CD4-positive, alpha-beta T cell treated with Interleukin-12 subunit alpha and Interleukin-12 subunit beta, for 1 hour (primary cell): ENCODE measurements at regions not wholly inside any gene's neighbourhood (a gene's known extent, or its start where the extent isn't known, plus 50 kb on each side); places are given as distances from the start of the nearest gene placed in this dataset.
"Not testable (repeated sequence)": the region's sequence is repeated elsewhere in the genome, so short reads cannot be mapped to it uniquely, and the experiment has no call there.

ENCODE experiments used
- DNase-seq: peaks from one replicate; pipeline ENCODE4 v3.0.0-alpha.2; 2020

DNA sequence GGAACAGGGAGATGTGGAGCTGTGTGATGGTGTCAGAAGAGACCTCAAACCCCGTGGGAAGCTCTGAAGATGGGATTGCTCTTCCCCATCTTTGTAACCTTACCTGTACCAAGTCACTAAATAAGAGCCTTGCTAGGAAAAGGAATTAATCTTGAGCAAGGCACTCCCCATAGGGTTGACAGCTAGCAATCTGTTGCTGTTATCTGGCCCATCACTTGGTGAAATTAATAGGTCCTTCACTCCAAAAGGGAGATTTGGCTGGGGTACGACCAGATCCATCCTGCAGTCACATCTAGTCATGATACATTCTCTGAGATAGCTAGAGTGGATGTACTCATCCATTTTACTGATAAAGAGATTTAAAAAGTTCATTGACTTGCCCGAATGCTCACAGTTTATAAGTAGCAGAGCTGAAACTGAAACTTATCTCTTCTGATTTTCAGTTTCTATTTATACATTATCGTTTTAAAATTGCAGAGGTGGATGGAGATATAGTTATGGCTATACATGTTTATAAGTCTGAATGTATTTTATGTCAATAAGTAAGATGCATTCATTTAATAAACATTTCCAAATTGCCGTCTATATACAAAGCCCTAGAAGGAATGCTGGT lies 299.1 kb upstream of the MCTP2 start:
- no peak for DNase-seq

DNA sequence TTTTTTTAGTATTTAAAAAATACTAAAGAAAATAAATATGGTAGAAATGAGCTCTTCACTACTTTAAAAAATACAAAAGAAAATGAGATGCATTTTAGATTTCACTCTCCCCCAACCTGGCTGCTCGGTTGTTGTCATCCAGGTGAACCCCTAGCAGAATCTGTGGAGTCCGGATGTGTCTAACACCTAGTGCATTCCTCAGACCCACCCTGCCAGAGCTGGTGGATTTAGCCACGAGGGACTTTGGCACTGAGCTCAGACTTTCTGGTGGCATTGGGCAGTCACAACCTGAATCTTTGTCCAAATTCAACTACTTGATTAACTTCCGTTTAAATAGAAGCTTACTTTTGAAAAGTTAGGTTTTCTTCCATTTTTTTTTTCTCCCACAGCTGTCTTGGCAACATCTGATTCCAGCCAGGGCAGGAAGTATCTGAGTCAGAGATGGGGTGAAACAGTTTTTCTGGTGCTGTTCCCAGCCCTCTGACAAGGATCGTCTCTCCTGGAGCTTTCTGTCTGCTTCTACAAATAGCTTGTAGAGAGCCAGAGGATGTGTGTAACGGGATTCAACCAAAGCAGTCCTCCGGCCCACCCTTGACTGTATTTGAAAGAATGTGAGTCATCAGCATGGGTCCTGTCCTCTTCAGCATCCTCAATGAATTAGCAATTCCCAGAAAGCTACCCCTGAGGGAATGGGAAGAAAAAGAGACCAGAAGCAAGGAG lies 301.8 kb upstream of the MCTP2 start:
- no peak for DNase-seq

DNA sequence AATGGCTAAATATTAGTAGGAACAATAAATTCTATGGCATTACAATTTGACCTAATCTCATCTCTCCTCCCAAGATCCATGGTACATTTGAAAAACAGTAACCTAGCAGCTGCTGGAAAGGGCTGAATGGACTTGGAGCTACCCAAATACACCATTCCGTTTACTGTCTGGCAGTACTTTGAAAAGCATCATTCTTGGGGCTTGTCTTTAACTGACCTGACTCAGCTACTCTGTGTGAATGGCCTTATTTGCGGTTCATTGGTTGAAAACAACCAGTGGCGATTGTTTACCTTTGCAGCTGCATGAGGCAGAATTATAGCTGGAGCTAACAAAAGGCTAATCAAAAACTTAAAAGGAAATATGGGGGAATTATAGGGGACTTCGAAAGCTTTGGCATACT lies 311.2 kb upstream of the MCTP2 start:
- no peak for DNase-seq

DNA sequence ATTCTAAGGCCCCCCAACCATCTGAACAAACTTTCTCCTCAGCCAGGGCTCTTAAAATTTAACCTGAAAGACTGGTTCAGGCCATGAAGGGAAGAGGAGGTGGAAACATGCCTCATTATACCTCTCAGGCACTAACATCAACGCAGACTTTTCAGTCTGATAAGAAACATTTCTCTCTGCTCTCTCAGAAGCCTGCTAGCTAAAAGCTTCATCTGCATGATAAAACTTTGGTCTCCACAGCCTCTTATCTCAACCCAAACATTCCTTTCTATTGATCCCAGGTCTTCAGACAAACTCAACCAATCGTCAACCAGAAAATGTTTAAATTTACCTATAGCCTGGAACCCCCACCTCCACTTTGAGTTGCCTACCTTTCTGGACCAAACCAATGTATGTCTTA lies 312.6 kb upstream of the MCTP2 start:
- not testable (repeated sequence) for DNase-seq

DNA sequence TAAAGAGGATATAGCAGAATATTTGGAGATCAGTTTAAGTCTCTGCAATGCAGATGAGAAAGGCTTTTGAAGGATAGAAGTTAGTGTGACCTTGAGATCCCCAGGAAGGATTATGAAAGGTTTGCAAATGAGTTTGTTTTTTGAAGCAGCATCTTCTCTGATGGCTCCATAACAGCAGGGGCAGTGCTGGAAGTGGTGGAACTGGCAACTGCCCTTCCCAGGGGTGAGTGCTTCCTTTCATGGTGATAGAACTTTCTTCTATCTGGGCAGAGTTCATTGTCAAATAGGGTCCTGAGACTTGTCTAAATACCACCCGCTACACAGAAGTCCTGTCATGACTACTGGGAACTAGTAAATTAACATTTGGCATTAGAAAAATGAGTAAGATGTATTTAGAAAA lies 314.2 kb upstream of the MCTP2 start:
- no peak for DNase-seq

DNA sequence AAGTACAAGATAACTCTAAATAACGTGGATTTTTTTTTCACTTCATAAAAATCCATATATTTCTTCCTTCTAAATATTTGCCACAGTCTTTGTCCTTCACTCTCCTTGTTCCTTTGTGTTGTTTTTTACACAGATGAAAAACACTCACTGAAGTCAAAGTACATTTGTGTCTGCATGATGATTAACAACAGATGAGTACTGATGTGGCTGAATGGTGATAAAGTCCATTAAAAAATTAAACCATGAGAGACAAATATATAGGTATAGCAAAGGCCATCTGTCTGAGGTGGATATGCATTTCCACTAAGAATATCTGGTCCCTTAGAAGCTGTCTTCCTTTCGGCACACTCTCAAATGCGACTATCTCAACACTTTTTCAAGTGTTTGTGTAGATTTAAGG lies 317.5 kb upstream of the MCTP2 start:
- DNase-seq: no peak

DNA sequence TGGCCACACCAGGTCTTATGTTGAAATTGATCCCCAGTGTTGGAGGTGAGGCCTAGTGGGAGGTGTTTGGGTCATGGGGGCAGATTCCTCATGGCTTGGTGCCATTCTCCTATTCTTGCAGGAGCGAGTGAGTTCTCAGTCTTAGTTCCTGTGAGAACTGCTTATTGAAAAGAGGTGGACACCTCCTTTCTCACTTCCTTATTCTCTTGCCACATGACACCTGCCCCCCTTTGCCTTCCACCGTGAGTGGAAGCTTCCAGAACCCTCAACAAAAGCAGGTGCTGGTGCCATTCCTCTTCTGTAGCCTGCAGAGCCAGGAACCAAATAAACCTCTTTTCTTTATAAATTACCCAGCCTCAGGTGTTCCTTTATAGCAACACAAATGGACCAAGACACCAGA lies 318.1 kb upstream of the MCTP2 start:
- no peak for DNase-seq

DNA sequence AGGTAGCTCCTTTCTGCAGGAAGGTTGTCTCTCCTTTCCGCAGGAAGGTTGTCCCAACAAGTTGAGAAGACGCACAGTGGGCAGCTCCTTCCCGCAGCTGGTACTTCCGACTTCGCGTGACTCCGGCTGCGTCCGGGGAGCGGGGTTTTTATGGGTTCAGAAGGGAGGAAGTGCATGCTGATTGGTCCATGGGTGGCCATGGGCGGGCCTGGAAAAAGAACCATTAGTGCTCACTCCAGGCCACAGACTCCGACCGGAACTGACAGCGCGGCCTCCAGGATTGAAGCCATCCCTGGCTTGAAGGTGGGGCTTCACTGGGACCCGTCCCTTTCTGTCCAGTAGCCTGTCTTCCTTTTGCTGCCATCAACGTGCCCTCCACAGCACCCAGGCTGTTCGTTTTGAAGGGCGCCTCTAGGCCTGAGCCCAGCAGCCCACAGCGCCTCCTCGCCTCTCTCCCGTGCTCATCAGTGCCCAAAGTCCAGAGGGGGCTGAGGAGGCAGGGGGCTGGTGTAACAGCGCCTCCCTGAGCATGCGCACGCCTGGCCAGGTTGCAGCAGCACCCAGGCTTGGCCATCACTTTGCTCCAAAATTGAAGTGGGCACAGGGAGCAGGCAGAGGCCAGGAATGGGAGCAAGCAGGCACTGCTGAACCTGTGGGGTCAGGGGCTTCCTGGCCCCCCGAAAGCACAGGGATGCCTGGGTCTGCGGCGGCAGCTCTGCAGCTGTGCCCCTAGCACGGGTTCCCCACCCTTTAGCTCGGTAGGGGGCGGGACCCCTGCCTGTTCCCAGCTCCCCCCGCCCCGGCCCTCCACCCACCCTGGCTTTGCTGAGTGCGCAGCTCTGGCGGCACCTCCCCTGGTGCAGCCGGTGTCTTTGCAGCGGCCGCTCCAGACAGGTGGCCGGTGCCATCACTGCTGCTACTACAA lies 330.6 kb upstream of the MCTP2 start:
- no peak for DNase-seq

DNA sequence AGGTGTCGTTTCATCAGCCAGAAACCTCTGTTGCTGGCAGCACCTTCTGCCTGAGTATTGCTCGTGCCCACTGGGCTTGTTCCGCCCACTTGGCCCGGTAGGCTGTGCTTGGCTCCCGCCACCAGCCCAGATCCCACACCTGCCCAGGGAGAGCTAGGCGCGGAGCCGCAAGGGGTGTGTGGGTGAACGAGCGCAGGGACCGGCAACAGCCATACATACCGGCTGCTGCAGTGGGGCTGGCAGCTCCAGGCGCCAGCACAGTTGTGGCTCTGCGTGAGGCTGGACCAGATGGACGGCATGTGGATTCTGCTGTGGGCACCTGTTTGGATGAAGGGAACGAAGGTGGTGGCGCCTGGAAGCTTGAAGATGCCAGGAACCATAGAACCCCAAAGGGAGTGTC lies 331.5 kb upstream of the MCTP2 start:
- no peak for DNase-seq

DNA sequence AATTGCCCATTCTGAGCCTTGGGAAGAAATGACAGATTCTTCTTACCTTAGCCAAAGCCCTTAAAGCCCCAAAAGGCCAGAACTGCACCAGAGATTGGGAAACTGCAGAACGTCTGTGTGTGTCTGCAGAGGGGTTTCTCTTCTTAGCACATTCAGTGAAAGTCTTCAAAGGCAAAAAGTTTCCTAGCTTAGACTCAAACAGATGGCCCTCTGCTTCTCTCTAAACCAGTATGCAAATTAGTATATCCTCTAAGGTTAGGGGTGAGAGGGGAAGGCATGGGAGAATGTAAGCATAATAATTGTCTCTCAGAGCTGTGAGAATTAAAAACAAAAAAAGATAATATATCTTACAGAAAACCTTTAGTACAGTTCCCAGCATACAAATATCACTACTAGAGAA lies 334.0 kb upstream of the MCTP2 start:
- DNase-seq: no peak

DNA sequence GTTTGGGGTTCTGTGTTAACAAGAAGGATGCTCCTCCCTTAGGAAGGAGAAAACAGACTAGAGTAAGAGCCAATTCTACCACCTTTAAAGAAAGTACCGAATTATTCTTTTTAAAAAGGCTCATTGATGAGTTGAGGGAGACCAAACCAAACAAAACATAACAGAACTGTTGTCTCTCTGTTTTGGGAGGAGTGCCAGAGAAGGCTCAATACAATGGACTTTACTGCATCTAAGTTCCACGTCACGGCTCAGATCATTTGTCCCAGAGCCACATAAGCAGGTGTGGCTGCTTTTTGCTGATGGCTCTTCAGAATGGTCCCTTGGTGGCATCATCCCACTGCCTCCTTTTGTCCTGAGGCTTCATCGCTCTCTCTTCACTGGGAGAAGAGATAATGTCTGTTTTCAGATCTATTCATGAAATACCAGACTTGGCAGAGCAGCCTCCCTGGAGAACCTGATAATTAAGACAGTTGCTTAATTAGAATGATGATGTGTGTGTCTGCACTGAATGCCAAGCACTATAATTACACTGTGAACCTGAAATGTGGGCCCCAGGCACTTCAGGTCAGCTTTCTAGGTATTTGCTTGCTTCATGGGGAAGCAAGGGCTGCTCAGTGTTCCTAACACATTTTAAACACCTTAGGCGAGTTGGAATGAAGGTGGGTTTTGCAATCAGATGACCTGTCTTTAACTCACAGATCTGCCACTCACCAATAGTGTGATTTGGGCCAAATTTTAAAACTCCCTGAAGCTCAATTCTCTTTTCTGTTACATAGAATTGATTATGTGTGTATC lies 335.2 kb upstream of the MCTP2 start:
- DNase-seq: no peak

DNA sequence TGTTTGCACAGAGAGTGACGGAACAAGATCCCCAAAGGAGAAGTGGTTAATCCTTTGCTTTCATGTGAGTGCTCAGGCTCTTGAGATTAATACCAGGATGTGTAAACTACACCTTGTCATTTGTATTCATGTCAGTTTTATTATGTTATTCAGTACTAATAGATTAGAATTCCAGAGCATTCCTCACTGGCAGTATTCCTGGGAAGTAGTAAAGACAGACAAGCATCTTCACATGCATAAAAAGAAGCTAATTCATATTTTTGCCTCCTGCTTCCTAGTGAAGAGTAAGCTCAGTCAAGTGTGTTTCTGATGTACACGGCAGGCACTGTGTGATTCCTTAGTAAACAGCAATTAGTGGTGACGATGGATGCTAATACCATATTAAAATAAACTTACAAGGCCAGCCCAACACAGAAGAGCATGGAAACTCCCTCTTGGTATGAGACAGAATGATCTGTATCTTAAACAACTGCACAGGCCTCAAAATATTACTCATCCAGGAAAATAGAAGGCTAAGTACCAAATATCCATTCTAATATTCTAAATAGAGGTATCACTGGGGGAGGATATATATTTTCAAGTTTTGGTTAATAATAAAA lies 336.8 kb upstream of the MCTP2 start:
- no peak for DNase-seq

DNA sequence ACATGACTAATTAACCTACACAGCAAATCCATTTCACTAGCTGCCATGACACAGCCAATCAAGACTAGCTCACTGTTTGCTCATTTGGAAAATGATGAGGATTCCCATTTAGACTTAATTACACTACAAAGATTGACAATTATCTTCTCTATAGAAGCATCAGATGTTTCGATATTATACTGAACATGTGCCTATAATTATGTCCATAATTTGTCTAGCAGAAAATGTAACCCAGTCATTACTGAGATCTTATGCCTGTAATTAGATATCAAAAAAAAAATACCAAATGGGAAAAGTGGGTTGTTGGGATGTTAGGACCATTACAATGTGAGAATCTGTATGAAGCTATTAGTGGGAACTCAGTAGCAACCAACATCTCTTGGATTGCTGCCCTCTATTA lies 344.2 kb upstream of the MCTP2 start:
- DNase-seq: no peak

DNA sequence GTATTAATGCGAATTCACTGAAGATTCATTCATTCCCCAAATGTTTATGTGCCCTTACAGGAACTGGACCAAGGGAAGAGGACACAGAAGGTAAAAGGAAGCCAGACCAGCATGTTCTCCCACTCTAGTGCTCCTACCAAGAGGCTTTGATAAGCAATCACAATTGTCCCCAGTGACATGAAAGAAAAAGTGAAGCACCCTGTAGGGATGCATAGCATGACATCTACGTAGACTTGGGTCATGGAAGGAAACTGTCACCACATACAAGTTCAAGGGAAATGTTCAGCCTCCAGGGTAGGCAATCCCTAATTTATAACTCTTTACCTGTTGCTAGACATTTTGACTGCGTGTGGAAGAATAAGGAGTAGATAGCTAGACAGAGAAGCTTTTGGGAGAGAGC lies 348.6 kb upstream of the MCTP2 start:
- no peak for DNase-seq

DNA sequence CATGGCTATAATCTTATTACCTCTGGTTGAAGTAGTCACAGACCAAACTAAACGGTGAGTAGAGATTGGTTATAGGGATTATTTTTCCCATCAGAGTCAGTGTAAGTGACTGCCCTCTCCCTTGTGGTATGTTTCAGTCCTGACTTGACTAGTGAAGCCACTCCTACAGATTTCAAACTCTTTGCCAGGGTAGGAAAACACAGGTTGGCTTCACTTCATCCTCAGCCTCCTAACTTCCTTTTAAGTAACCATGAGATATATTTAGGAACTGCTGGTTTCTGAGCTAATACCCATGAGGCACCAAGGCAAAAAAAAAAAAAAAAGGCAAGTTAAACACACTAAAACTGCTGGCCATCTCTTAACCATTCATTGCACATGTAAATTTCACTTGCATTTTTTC lies 349.2 kb upstream of the MCTP2 start:
- no peak for DNase-seq

DNA sequence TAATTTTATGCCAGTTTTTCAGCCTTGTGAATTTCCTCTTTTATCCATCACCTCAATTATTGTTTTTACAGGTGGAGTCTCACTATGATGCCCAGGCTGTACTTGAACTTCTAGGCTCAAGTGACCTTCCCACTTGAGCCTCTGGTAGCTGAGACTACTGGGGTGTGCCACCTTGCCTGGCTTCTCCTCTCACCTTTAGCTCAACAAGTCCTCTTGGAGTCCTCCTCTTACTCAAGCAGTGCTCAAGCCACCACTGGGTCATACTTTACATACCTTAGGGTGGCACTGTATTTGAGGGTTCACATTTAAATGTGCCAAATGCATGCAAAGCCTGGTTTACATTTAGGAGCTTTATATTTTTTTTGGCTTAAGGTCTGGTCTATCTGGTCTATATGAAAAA lies 350.1 kb upstream of the MCTP2 start:
- DNase-seq: no peak

DNA sequence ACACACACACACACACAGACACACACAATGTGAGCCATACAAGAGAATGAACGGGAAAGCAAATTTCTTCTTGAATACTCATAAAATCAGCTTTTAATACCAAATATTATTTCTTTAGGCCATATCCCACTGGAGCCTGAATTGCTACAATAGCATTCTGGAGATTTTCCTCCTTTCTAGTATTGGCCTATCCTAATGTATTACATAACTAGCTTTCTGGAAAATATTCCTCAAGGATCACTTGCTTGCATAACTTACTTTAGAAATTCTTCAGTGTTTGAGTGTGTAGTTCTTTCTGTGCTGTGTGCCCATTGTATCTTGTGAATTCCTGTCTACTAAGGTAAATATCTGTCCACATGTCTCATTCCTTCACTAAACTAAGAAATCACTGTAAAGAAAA lies 351.0 kb upstream of the MCTP2 start:
- DNase-seq: no peak

DNA sequence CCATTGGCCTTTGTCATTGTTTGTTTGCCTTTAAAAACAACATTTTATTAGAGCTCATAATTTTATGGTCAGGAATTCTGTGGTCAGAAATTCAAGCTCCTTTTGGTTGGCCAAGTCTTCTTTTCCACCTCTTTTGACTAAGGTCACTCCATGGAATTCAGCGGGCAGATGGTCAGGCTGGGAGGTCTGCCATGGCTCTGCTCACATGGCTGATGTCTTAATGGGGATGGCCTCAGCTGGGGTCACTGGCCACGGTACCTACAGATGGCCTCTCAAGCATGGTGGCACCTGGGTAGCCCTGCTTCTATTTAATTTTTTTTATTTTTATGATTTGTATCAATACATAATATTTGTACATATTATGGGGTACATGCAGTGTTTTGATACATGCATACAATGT lies 360.8 kb upstream of the MCTP2 start:
- no peak for DNase-seq

DNA sequence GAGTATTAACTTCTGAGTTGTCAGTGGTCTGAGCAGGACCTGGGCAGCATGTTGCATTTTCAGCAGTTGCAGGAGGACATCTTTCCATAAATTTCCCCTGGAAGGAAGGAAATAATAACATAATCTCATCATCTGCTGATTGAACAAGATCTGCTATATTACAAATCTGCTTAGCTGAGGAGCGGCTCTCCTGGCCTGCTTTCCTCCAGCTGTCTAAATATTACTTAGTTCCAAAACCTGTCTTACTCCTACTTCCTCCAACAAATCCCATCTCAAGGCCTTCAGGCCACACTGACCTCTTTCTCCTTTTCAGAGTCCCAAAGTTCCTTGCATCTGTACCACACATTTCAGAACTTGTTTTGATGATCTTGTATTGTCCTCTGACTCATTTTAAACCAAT lies 364.4 kb upstream of the MCTP2 start:
- DNase-seq: no peak

DNA sequence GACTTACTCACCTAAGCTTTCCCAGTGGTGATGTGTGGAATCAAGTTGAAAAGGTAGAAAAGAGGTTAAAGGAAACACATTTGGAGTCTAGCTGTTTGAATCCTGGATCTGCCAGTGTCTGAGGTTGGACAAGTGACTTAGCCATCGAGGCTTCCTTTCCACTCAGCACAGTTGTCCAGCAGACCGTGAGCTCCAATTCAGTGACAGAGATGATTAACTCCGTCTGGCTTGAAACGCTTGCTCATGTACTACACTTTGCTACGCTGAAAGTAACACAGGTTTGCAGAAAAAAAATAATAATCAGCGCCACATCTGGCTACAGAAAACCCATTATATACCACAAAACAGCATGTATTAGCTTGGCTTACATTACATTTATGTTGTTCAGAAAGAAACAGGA lies 364.9 kb upstream of the MCTP2 start:
- no peak for DNase-seq

DNA sequence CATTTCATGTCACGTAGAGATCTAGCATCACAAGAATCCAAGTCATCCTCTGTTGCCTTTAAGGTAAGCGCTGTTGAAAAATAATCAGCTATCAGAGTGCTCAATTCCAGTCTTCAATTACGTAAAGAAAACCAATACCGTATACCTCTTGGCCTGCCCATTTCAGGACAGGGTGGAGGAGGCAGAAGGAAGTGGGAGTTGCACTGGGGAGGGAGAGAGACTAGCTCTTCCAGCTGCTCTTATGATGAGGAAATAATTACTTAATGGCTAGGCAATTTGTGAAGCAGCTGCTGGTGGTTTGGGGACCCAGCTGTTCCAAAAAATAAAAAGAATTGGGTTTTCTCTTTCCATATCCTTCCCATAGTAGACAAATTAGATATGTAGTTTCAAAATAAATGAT lies 365.8 kb upstream of the MCTP2 start:
- DNase-seq: no peak

DNA sequence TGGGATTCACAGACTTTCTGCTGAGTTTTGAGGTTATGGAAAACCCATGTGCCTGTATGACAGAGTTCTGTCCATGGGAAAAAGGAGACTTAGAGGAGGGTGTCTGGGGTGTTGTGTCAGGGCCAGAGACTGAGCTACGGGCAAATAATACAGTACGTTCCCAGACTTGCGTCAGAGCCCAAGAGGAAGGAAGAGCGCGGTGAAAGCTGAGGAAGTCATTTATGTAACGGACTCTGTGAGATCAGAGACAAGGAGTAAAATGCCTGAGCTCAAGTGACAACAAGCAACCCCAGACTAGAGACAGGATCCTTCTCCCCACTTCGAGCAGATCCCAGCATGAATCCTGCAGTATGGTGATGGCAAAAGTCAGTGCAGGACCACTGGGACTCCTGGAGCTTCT lies 368.6 kb upstream of the MCTP2 start:
- peak; percentile 5 for DNase-seq
